CD4-positive, CD25-positive, alpha-beta regulatory T cell (primary cell): ENCODE measurements at regions not wholly inside any gene's neighbourhood (a gene's known extent, or its start where the extent isn't known, plus 50 kb on each side); places are given as distances from the start of the nearest gene placed in this dataset.

Experiments
- ATAC-seq, 2 donors: fragments of 150-1000 bp; cut with Tn5 transposase; one replicate each; pipeline ENCODE4 v1.10.0; 2021; ENCODE audit warnings: low read depth in 2 of 2, moderate number of reproducible peaks in 2 of 2, moderate library complexity in 1 of 2
- DNase-seq, 3 donors: peaks; one replicate each; pipeline versions ENCODE4 v3.0.0 to v3.0.0-alpha.2; 2012 to 2022; ENCODE audit warnings: mixed read lengths in 1 of 3
- H3K27ac ChIP-seq: one replicate; pipeline ENCODE4 v1.7.0; 2013; ENCODE audit warnings: mild to moderate bottlenecking, low read length; ENCODE audit not compliant: insufficient read depth, poor library complexity, severe bottlenecking
- H3K27me3 ChIP-seq: one replicate; pipeline ENCODE4 v1.7.0; 2013; ENCODE audit warnings: low read length; ENCODE audit not compliant: control insufficient read depth, insufficient read depth
- H3K36me3 ChIP-seq: one replicate; pipeline ENCODE4 v1.7.0; 2013; ENCODE audit warnings: mild to moderate bottlenecking, low read length, moderate library complexity; ENCODE audit not compliant: control insufficient read depth, insufficient read depth
- H3K4me1 ChIP-seq: 2 replicates; pipeline ENCODE4 v1.7.0; 2013; ENCODE audit warnings: mild to moderate bottlenecking, low read length; ENCODE audit not compliant: insufficient read depth, control insufficient read depth, poor library complexity, severe bottlenecking
- H3K4me3 ChIP-seq: one replicate; pipeline ENCODE4 v1.7.0; 2013; ENCODE audit warnings: low read depth, mild to moderate bottlenecking, low read length, moderate library complexity
- H3K9me3 ChIP-seq, 2 experiments: 1 replicate in 1 of 2; 2 replicates in 1 of 2; pipeline ENCODE4 v1.7.0; 2013; ENCODE audit warnings: low read length in 2 of 2, mild to moderate bottlenecking in 1 of 2, moderate library complexity in 1 of 2; ENCODE audit not compliant: control insufficient read depth in 2 of 2
- H3K27ac Mint-ChIP-seq, 3 donors: one replicate each; pipeline ENCODE4 v1.8.0; 2020 to 2022; ENCODE audit warnings: mild to moderate bottlenecking in 3 of 3, mixed read lengths in 3 of 3, moderate library complexity in 2 of 3
- H3K27me3 Mint-ChIP-seq: one replicate; pipeline ENCODE4 v1.8.0; 2022; ENCODE audit warnings: mild to moderate bottlenecking, mixed read lengths
- H3K36me3 Mint-ChIP-seq: one replicate; pipeline ENCODE4 v1.8.0; 2020; ENCODE audit warnings: mixed read lengths
- H3K4me1 Mint-ChIP-seq, 4 donors: one replicate each; pipeline ENCODE4 v1.8.0; 2020 to 2022; ENCODE audit warnings: mixed read lengths in 4 of 4, mild to moderate bottlenecking in 1 of 4
- H3K4me3 Mint-ChIP-seq, 4 donors: one replicate each; pipeline ENCODE4 v1.8.0; 2020 to 2022; ENCODE audit warnings: mild to moderate bottlenecking in 4 of 4, mixed read lengths in 4 of 4, moderate library complexity in 3 of 4
- H3K9me3 Mint-ChIP-seq, 7 donors: one replicate each; pipeline ENCODE4 v1.8.0; 2020 to 2022; ENCODE audit warnings: mixed read lengths in 7 of 7, mild to moderate bottlenecking in 3 of 7, moderate library complexity in 2 of 7

- Histone ChIP-seq H3K36me3 (no peaks in the 10 kb centered on the region), H3K4me1 (no peaks in the 10 kb centered on the region), H3K4me3 (no peak overlapping the region), H3K27ac (no peak overlapping the region), H3K9me3 (peaks cover 0 to 8% of the 10 kb centered on the region in 2 experiments), H3K27me3 (no peaks in the 10 kb centered on the region)
- Mint-ChIP-seq H3K4me3 (no peak overlapping the region), H3K27ac (no peak overlapping the region), H3K4me1 (no peaks in the 10 kb centered on the region), H3K9me3 (peaks cover 4 to 23% (median 13%) of the 10 kb centered on the region in 7 donors), H3K36me3 (no peaks in the 10 kb centered on the region), H3K27me3 (no peaks in the 10 kb centered on the region)
- no peak for ATAC-seq
- DNase-seq = no peak
Measured at GRCh38 chr4:19520939-19521520, 730.7 kb upstream of the SLIT2 start.

- Histone ChIP-seq H3K4me1 (no peaks in the 10 kb centered on the region), H3K9me3 (peaks cover 0 to 15% of the 10 kb centered on the region in 2 experiments), H3K27ac (no peak overlapping the region), H3K36me3 (no peaks in the 10 kb centered on the region), H3K27me3 (no peaks in the 10 kb centered on the region), H3K4me3 (no peak overlapping the region)
- ATAC-seq (no peak), DNase-seq (no peak)
- no peak overlapping the region for H3K27ac Mint-ChIP-seq
- H3K4me3 Mint-ChIP-seq = no peak overlapping the region
- H3K36me3 Mint-ChIP-seq = no peaks in the 10 kb centered on the region
- H3K27me3 Mint-ChIP-seq = no peaks in the 10 kb centered on the region
- H3K4me1 Mint-ChIP-seq = no peaks in the 10 kb centered on the region
- H3K9me3 Mint-ChIP-seq = peaks cover 0 to 33% (median 12%) of the 10 kb centered on the region in 7 donors
Measured at GRCh38 chr4:19514276-19515070, 737.2 kb upstream of the SLIT2 start.

GRCh38 chr4:19512086-19512485, 739.6 kb upstream of the SLIT2 start:
- Mint-ChIP-seq H3K36me3 (no peaks in the 10 kb centered on the region), H3K4me3 (no peak overlapping the region), H3K9me3 (peaks cover 0 to 33% (median 10%) of the 10 kb centered on the region in 7 donors), H3K27me3 (no peaks in the 10 kb centered on the region), H3K4me1 (no peaks in the 10 kb centered on the region), H3K27ac (no peak overlapping the region)
- no peak for ATAC-seq
- no peak overlapping the region for H3K4me3 ChIP-seq
- DNase-seq = no peak
- H3K36me3 ChIP-seq = no peaks in the 10 kb centered on the region
- H3K4me1 ChIP-seq = no peaks in the 10 kb centered on the region
- no peaks in the 10 kb centered on the region for H3K27me3 ChIP-seq
- no peak overlapping the region for H3K27ac ChIP-seq
- H3K9me3 ChIP-seq = peaks cover 0 to 7% of the 10 kb centered on the region in 2 experiments

- Mint-ChIP-seq H3K27me3 (no peaks in the 10 kb centered on the region), H3K9me3 (peaks cover 2 to 29% (median 8%) of the 10 kb centered on the region in 7 donors), H3K27ac (no peak overlapping the region), H3K4me1 (no peaks in the 10 kb centered on the region), H3K36me3 (no peaks in the 10 kb centered on the region), H3K4me3 (no peak overlapping the region)
- H3K27me3 ChIP-seq = no peaks in the 10 kb centered on the region
- H3K4me1 ChIP-seq = no peaks in the 10 kb centered on the region
- no peak overlapping the region for H3K4me3 ChIP-seq
- ATAC-seq (no peak), DNase-seq (no peak)
- peaks cover 0 to 7% of the 10 kb centered on the region in 2 experiments for H3K9me3 ChIP-seq
- no peaks in the 10 kb centered on the region for H3K36me3 ChIP-seq
- no peak overlapping the region for H3K27ac ChIP-seq
Measured at GRCh38 chr4:19510993-19511392, 740.7 kb upstream of the SLIT2 start.

GRCh38 chr4:19508442-19508841, 743.3 kb upstream of the SLIT2 start:
- H3K4me3 Mint-ChIP-seq = no peak overlapping the region
- H3K9me3 ChIP-seq = peaks cover 0 to 7% of the 10 kb centered on the region in 2 experiments
- H3K4me1 ChIP-seq = no peaks in the 10 kb centered on the region
- no peaks in the 10 kb centered on the region for H3K36me3 Mint-ChIP-seq
- H3K27ac Mint-ChIP-seq = no peak overlapping the region
- no peaks in the 10 kb centered on the region for H3K27me3 ChIP-seq
- H3K4me1 Mint-ChIP-seq = no peaks in the 10 kb centered on the region
- DNase-seq (no peak), ATAC-seq (no peak)
- H3K36me3 ChIP-seq = no peaks in the 10 kb centered on the region
- H3K9me3 Mint-ChIP-seq = peaks cover 3 to 26% (median 6%) of the 10 kb centered on the region in 7 donors
- no peak overlapping the region for H3K27ac ChIP-seq
- no peak overlapping the region for H3K4me3 ChIP-seq
- no peaks in the 10 kb centered on the region for H3K27me3 Mint-ChIP-seq

- H3K27ac Mint-ChIP-seq = no peak overlapping the region
Measured at GRCh38 chr4:19497705-19498104, 754.0 kb upstream of the SLIT2 start.

GRCh38 chr4:19496756-19497155, 754.9 kb upstream of the SLIT2 start:
- no peak overlapping the region for H3K27ac Mint-ChIP-seq
- no peaks in the 10 kb centered on the region for H3K27me3 Mint-ChIP-seq
- Histone ChIP-seq H3K4me1 (no peaks in the 10 kb centered on the region), H3K27me3 (no peaks in the 10 kb centered on the region), H3K27ac (no peak overlapping the region), H3K4me3 (no peak overlapping the region), H3K9me3 (peaks cover 0 to 4% of the 10 kb centered on the region in 2 experiments), H3K36me3 (no peaks in the 10 kb centered on the region)
- H3K4me1 Mint-ChIP-seq = no peaks in the 10 kb centered on the region
- H3K9me3 Mint-ChIP-seq = peaks cover 4 to 34% (median 9%) of the 10 kb centered on the region in 7 donors
- H3K4me3 Mint-ChIP-seq = no peak overlapping the region
- no peak for ATAC-seq
- H3K36me3 Mint-ChIP-seq = no peaks in the 10 kb centered on the region
- no peak for DNase-seq

More at GRCh38 chr4:19497705-19498104, 754.0 kb upstream of the SLIT2 start:
- H3K4me3 Mint-ChIP-seq = no peak overlapping the region
- Histone ChIP-seq H3K27me3 (no peaks in the 10 kb centered on the region), H3K4me3 (no peak overlapping the region), H3K36me3 (no peaks in the 10 kb centered on the region), H3K27ac (no peak overlapping the region), H3K9me3 (peaks cover 0 to 6% of the 10 kb centered on the region in 2 experiments), H3K4me1 (no peaks in the 10 kb centered on the region)
- ATAC-seq (no peak), DNase-seq (no peak)
- H3K27me3 Mint-ChIP-seq = no peaks in the 10 kb centered on the region
- peaks cover 6 to 28% (median 8%) of the 10 kb centered on the region in 7 donors for H3K9me3 Mint-ChIP-seq
- no peaks in the 10 kb centered on the region for H3K4me1 Mint-ChIP-seq
- H3K36me3 Mint-ChIP-seq = no peaks in the 10 kb centered on the region
